ENCODE measurements at regions not wholly inside any gene's neighbourhood (a gene's known extent, or its start where the extent isn't known, plus 50 kb on each side); places are given as distances from the start of the nearest gene placed in this dataset.

DNA sequence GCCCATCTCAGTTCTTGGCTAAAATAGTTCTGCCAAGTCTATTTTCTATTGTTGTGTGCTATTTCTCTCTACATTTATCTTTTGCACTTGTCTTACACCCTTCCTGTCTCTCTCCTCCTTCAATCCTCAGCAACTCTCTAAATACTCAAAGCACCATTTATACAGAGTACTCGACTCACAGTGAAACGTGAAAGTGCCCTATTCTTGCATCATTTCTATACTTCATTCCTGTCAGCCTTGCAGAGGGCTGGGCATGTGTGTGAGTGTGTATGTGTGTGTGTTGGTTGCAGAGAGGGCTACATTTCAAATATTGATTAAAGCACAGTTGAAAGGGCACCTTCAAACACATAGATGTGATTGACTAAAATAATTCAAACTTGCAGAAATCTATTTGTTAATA is 373.2 kb upstream of the MANEA start:
- no peaks in the 10 kb centered on the region for H3K4me1 ChIP-seq
- H3K9me3 ChIP-seq, result no peaks in the 10 kb centered on the region
- no peak overlapping the region for H3K27ac ChIP-seq
- no peaks in the 10 kb centered on the region for H3K27me3 ChIP-seq
- no peaks in the 10 kb centered on the region for H3K36me3 ChIP-seq
- TF ChIP-seq, protein P1, sequence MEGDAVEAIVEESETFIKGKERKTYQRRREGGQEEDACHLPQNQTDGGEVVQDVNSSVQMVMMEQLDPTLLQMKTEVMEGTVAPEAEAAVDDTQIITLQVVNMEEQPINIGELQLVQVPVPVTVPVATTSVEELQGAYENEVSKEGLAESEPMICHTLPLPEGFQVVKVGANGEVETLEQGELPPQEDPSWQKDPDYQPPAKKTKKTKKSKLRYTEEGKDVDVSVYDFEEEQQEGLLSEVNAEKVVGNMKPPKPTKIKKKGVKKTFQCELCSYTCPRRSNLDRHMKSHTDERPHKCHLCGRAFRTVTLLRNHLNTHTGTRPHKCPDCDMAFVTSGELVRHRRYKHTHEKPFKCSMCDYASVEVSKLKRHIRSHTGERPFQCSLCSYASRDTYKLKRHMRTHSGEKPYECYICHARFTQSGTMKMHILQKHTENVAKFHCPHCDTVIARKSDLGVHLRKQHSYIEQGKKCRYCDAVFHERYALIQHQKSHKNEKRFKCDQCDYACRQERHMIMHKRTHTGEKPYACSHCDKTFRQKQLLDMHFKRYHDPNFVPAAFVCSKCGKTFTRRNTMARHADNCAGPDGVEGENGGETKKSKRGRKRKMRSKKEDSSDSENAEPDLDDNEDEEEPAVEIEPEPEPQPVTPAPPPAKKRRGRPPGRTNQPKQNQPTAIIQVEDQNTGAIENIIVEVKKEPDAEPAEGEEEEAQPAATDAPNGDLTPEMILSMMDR (IDR thresholded peaks at IDR 0.05), result no peak
- no peak for TF ChIP-seq POLR2A (IDR thresholded peaks at IDR 0.05)
- no peak for DNase-seq
- H3K4me3 ChIP-seq, result no peak overlapping the region

DNA sequence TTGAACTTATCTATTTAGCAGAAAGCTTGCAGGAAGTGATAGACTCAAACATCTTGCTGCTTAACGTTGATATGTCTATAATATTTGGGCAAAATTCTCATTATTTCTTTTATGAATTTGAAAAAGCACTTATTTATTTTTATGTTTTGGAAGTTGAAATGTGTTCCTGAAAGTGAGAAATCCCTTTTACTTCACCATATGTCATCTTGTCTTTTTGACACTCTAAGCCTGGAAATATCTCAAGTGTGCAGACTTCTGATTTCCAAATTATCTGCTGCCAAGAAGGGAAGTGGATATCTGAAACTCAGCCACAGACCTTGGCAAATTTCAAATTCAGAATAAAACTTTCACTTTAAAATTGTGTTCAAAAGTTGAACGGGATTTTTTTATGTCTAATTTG is 368.7 kb upstream of the MANEA start:
- Histone ChIP-seq H3K9me3 (no peaks in the 10 kb centered on the region), H3K27ac (no peak overlapping the region)

DNA sequence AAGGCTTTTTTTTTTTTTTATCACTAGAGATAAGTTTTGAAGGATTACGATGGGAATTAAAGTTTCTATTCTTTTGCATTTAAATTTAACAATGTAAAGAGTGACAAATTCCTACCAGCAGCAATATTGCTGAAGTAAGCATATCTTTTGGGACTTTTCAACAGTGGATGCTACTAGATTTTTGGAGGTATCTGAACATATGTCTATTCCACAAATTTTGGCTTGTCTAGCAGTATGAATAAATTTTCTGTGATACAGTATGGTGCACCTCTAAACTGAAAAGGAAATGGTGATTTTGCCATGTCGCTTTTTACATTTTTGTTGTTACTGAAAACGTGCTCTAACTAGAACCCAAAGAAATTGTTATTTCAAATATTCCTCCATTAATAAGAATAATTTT is 368.3 kb upstream of the MANEA start:
- no peaks in the 10 kb centered on the region for H3K4me1 ChIP-seq
- TF ChIP-seq, protein P1 (IDR thresholded peaks at IDR 0.05), result no peak
- no peak for TF ChIP-seq POLR2A (IDR thresholded peaks at IDR 0.05)
- no peaks in the 10 kb centered on the region for H3K9me3 ChIP-seq
- H3K27ac ChIP-seq, result no peak overlapping the region
- no peaks in the 10 kb centered on the region for H3K36me3 ChIP-seq
- DNase-seq, result no peak
- no peak overlapping the region for H3K4me3 ChIP-seq
- H3K27me3 ChIP-seq, result no peaks in the 10 kb centered on the region

More for the DNA sequence above, 368.7 kb upstream of the MANEA start:
- H3K36me3 ChIP-seq, result no peaks in the 10 kb centered on the region
- no peak for DNase-seq
- no peaks in the 10 kb centered on the region for H3K27me3 ChIP-seq
- H3K4me1 ChIP-seq, result no peaks in the 10 kb centered on the region
- H3K4me3 ChIP-seq, result no peak overlapping the region
- TF ChIP-seq, protein P1 (IDR thresholded peaks at IDR 0.05), result no peak
- TF ChIP-seq POLR2A (IDR thresholded peaks at IDR 0.05), result no peak

DNA sequence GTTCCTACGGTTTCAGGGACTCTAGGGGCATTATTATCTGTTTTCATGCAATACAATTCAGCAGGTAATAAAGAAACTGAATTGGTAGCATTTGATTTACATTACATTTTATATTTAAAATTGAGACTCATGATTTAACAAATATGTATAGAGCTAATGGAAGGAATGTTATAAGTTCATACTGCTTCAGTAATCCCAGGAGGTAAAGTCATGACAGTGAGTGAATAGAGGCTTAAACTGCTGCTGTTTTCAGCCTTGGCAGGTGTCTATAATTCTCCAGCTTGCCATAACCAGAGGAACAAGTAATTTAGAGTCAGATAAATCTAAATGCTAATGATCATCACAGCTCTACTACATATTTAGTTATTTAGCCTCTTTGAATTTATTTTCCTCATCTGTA is 360.8 kb upstream of the MANEA start:
- Histone ChIP-seq H3K27me3 (no peaks in the 10 kb centered on the region), H3K4me3 (no peak overlapping the region)

DNA sequence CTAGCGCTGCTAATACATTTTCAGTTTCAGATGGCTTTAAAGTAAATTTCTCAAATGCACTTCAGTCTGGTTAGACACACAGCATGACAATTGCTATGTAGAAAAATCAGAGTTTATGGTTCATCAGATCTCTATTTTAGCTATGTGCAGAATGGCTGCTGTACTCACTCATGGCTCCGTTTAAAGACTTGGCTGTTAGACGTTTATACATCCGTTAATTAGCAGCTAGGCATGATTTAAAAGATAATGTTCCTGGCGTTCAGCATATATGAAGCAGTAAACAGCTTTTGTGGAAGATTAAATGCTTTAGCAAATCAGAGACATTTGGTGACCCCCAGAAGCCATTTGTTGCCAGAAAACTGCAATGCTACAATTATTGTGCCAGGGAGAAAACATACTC is 350.0 kb upstream of the MANEA start:
- Histone ChIP-seq H3K27me3 (no peaks in the 10 kb centered on the region), H3K4me1 (no peaks in the 10 kb centered on the region), H3K36me3 (no peaks in the 10 kb centered on the region), H3K9me3 (no peaks in the 10 kb centered on the region), H3K4me3 (no peak overlapping the region), H3K27ac (no peak overlapping the region)
- TF ChIP-seq POLR2A (IDR thresholded peaks at IDR 0.05), result no peak
- TF ChIP-seq, protein P1 (IDR thresholded peaks at IDR 0.05), result no peak
- no peak for DNase-seq

More for the DNA sequence above, 360.8 kb upstream of the MANEA start:
- DNase-seq, result no peak
- Histone ChIP-seq H3K9me3 (no peaks in the 10 kb centered on the region), H3K36me3 (no peaks in the 10 kb centered on the region), H3K27ac (no peak overlapping the region), H3K4me1 (no peaks in the 10 kb centered on the region)
- TF ChIP-seq, protein P1 (IDR thresholded peaks at IDR 0.05), result no peak
- TF ChIP-seq POLR2A (IDR thresholded peaks at IDR 0.05), result no peak

DNA sequence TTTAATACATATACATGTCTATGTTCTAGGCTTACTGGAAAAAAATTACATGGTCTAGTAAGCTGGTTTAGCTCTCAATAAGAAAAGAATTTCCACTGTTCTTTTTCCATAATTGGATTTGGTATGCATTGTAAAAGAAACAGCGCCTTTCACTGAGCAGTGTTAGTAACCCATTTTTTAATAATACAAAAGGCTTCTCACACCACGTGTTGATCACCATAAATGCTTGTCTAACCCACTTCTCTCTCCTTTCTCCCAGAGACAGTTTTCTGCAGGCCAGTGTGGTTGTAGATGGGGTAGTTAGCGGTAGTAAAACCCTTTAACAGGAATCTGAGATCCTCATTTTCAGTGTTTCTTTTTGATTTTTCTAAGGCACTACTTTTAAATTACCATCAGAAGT is 348.7 kb upstream of the MANEA start:
- no peaks in the 10 kb centered on the region for H3K9me3 ChIP-seq
- H3K27ac ChIP-seq, result no peak overlapping the region
- no peak overlapping the region for H3K4me3 ChIP-seq
- DNase-seq, result no peak
- no peaks in the 10 kb centered on the region for H3K4me1 ChIP-seq
- H3K27me3 ChIP-seq, result no peaks in the 10 kb centered on the region
- TF ChIP-seq POLR2A (IDR thresholded peaks at IDR 0.05), result no peak
- TF ChIP-seq, protein P1 (IDR thresholded peaks at IDR 0.05), result no peak
- H3K36me3 ChIP-seq, result no peaks in the 10 kb centered on the region
